VCaP (cell line): ENCODE measurements at regions not wholly inside any gene's neighbourhood (a gene's known extent, or its start where the extent isn't known, plus 50 kb on each side); places are given as distances from the start of the nearest gene placed in this dataset.
A peak's percentile ranks its signal among the peaks of the same experiment; 100 is the strongest.

Source experiments
- H3K27ac ChIP-seq: fragments of 450-650 bp; 2 replicates; pipeline ENCODE4 v1.5.1; 2017
- TF ChIP-seq, protein P1 (sequence below): fragments of 450-650 bp; conservative IDR thresholded peaks from 2 replicates; pipeline ENCODE4 v1.5.1; 2017; ENCODE audit warnings: mild to moderate bottlenecking, moderate library complexity

GRCh38 chr1:224525411-224526040 is 90.6 kb upstream of the CNIH3 start:
- H3K27ac ChIP-seq, result no peak overlapping the region
- TF ChIP-seq, protein P1, sequence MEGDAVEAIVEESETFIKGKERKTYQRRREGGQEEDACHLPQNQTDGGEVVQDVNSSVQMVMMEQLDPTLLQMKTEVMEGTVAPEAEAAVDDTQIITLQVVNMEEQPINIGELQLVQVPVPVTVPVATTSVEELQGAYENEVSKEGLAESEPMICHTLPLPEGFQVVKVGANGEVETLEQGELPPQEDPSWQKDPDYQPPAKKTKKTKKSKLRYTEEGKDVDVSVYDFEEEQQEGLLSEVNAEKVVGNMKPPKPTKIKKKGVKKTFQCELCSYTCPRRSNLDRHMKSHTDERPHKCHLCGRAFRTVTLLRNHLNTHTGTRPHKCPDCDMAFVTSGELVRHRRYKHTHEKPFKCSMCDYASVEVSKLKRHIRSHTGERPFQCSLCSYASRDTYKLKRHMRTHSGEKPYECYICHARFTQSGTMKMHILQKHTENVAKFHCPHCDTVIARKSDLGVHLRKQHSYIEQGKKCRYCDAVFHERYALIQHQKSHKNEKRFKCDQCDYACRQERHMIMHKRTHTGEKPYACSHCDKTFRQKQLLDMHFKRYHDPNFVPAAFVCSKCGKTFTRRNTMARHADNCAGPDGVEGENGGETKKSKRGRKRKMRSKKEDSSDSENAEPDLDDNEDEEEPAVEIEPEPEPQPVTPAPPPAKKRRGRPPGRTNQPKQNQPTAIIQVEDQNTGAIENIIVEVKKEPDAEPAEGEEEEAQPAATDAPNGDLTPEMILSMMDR, result no peak

DNA sequence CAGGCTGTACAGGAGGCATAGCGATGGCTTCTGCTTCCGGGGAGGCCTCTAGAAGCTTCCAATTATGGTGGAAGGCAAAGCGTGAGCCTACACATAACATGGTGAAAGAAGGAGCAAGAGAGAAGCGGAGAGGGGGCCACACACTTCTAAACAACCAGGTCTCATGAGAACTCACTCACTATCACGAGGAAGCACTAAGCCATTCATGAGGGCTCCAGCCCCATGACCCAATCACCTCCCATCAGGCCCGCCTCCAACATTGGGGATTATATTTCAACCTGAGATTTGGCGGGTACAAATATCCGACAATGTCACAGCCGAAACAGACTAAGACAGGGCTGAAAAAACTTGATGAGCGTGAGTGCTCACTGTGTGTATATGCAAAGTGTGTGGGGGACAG is 89.3 kb upstream of the CNIH3 start:
- no peak overlapping the region for H3K27ac ChIP-seq
- TF ChIP-seq, protein P1, result no peak

- TF ChIP-seq, protein P1, result no peak
Measured at GRCh38 chr1:224528900-224529299, 87.2 kb upstream of the CNIH3 start.

GRCh38 chr1:224529844-224530243 is 86.3 kb upstream of the CNIH3 start:
- H3K27ac ChIP-seq, result peak overlapping the region; percentile 25; the same call in 1 of the 2 replicates
- TF ChIP-seq, protein P1, result no peak

More at GRCh38 chr1:224528900-224529299, 87.2 kb upstream of the CNIH3 start:
- peak overlapping the region; percentile 25; the same call in 1 of the 2 replicates for H3K27ac ChIP-seq

DNA sequence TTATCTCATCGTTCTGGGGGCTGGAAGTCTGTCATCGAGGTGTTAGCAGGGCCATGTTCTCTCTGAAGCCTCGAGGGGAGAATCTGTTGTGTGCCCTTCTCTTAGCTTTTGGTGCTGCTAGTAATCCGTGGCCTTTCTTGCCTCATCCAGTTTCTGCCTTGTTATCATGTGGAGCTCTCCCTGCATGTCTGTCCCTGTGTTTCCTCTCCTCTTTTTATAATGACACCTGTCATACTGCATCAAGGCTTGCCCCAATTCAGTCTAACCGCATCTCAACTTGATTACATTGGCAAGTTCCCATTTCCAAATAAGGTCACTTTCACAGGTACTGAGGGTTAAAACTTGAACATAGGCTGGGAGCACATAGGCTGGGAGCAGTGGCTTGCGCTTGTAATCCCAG is 82.6 kb upstream of the CNIH3 start:
- no peak overlapping the region for H3K27ac ChIP-seq
- TF ChIP-seq, protein P1, result no peak

GRCh38 chr1:224534731-224535130 is 81.4 kb upstream of the CNIH3 start:
- no peak overlapping the region for H3K27ac ChIP-seq
- TF ChIP-seq, protein P1, result no peak

- TF ChIP-seq, protein P1, result no peak
- H3K27ac ChIP-seq, result no peak overlapping the region
Measured at GRCh38 chr1:224535641-224536040, 80.5 kb upstream of the CNIH3 start.
